Skeletal muscle satellite cell (primary cell): ENCODE measurements at regions not wholly inside any gene's neighbourhood (a gene's known extent, or its start where the extent isn't known, plus 50 kb on each side); places are given as distances from the start of the nearest gene placed in this dataset.

ENCODE experiments used
- H3K27me3 ChIP-seq: 2 replicates; pipeline ENCODE4 v1.7.0; 2013; ENCODE audit warnings: low read length; ENCODE audit not compliant: control insufficient read depth, insufficient read depth
- H3K36me3 ChIP-seq: 2 replicates; pipeline ENCODE4 v1.7.0; 2013; ENCODE audit warnings: mild to moderate bottlenecking, control low read depth, low read length; ENCODE audit not compliant: insufficient read depth
- H3K4me1 ChIP-seq: 2 replicates; pipeline ENCODE4 v1.7.0; 2013; ENCODE audit warnings: low read length; ENCODE audit not compliant: control insufficient read depth, insufficient read depth
- H3K4me2 ChIP-seq: 2 replicates; pipeline ENCODE4 v1.7.0; 2013; ENCODE audit warnings: mild to moderate bottlenecking, low read length
- H3K4me3 ChIP-seq: 2 replicates; pipeline ENCODE4 v1.7.0; 2013; ENCODE audit warnings: low read length
- H3K9ac ChIP-seq: 2 replicates; pipeline ENCODE4 v1.7.0; 2013; ENCODE audit warnings: mild to moderate bottlenecking, low read depth, low read length, moderate library complexity
- H3K9me3 ChIP-seq: replicated peaks from 2 replicates; pipeline ENCODE4 v1.7.0; 2013; ENCODE audit warnings: mild to moderate bottlenecking, control low read depth, low read length

- no peak overlapping the region for H3K9ac ChIP-seq
- H3K4me2 ChIP-seq: no peak overlapping the region
- no peaks in the 10 kb centered on the region for H3K27me3 ChIP-seq
- H3K4me3 ChIP-seq: no peak overlapping the region
- H3K4me1 ChIP-seq: no peaks in the 10 kb centered on the region
- H3K9me3 ChIP-seq: no peaks in the 10 kb centered on the region
- H3K36me3 ChIP-seq: no peaks in the 10 kb centered on the region
These were observed 225.7 kb downstream of the DPH6 start for GRCh38 chr15:35320158-35320780.

GRCh38 chr15:35319354-35319753 lies 226.6 kb downstream of the DPH6 start:
- H3K4me2 ChIP-seq: no peak overlapping the region
- no peaks in the 10 kb centered on the region for H3K4me1 ChIP-seq
- no peaks in the 10 kb centered on the region for H3K36me3 ChIP-seq
- no peaks in the 10 kb centered on the region for H3K27me3 ChIP-seq
- no peaks in the 10 kb centered on the region for H3K9me3 ChIP-seq
- no peak overlapping the region for H3K9ac ChIP-seq
- H3K4me3 ChIP-seq: no peak overlapping the region

GRCh38 chr15:35317217-35317616 lies 228.7 kb downstream of the DPH6 start:
- Histone ChIP-seq H3K4me2 (no peak overlapping the region), H3K4me1 (no peaks in the 10 kb centered on the region), H3K4me3 (no peak overlapping the region), H3K36me3 (no peaks in the 10 kb centered on the region), H3K9me3 (no peaks in the 10 kb centered on the region), H3K27me3 (no peaks in the 10 kb centered on the region), H3K9ac (no peak overlapping the region)

GRCh38 chr15:35312344-35312743 lies 227.2 kb upstream of the NANOGP8 start:
- no peak overlapping the region for H3K9ac ChIP-seq
- H3K4me3 ChIP-seq: no peak overlapping the region
- H3K4me2 ChIP-seq: no peak overlapping the region
- H3K27me3 ChIP-seq: no peaks in the 10 kb centered on the region
- H3K36me3 ChIP-seq: no peaks in the 10 kb centered on the region
- peaks cover 27% of the 10 kb centered on the region for H3K4me1 ChIP-seq
- H3K9me3 ChIP-seq: no peaks in the 10 kb centered on the region

- Histone ChIP-seq H3K36me3 (no peaks in the 10 kb centered on the region), H3K9ac (no peak overlapping the region), H3K27me3 (no peaks in the 10 kb centered on the region), H3K4me2 (no peak overlapping the region), H3K4me3 (no peak overlapping the region), H3K9me3 (no peaks in the 10 kb centered on the region), H3K4me1 (peaks cover 34% of the 10 kb centered on the region)
These were observed 226.5 kb upstream of the NANOGP8 start for GRCh38 chr15:35311615-35312014.

GRCh38 chr15:35309886-35310285 lies 224.8 kb upstream of the NANOGP8 start:
- no peaks in the 10 kb centered on the region for H3K9me3 ChIP-seq
- H3K9ac ChIP-seq: peak overlapping the region; percentile 76
- H3K4me3 ChIP-seq: no peak overlapping the region
- H3K27me3 ChIP-seq: no peaks in the 10 kb centered on the region
- no peaks in the 10 kb centered on the region for H3K36me3 ChIP-seq
- H3K4me2 ChIP-seq: peak overlapping the region; percentile 24
- peaks cover 51% of the 10 kb centered on the region for H3K4me1 ChIP-seq

GRCh38 chr15:35308802-35309201 lies 223.7 kb upstream of the NANOGP8 start:
- Histone ChIP-seq H3K4me2 (peak overlapping the region; percentile 24), H3K27me3 (no peaks in the 10 kb centered on the region), H3K4me3 (no peak overlapping the region), H3K9me3 (no peaks in the 10 kb centered on the region), H3K36me3 (no peaks in the 10 kb centered on the region), H3K9ac (peak overlapping the region; percentile 76), H3K4me1 (peaks cover 54% of the 10 kb centered on the region)

DNA sequence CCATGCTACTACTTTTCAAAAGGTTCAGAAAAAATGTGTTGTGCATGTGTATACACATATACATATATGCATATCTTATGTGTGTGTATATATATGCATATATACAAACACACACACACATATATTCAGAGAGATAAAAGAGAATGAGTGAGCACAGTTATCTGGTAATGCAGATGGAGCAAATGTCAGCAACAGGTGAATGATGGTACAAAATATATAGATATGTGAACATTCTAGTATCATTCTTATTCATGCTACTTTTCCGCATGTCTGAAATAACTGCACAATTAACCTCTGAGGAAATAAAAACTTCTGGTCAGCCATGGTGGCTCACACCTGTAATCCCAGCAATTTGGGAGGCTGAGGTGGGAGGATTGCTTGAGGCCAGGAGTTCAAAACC lies 222.6 kb upstream of the NANOGP8 start:
- peaks cover 54% of the 10 kb centered on the region for H3K4me1 ChIP-seq
- no peak overlapping the region for H3K4me2 ChIP-seq
- H3K4me3 ChIP-seq: no peak overlapping the region
- H3K9me3 ChIP-seq: no peaks in the 10 kb centered on the region
- H3K36me3 ChIP-seq: no peaks in the 10 kb centered on the region
- no peak overlapping the region for H3K9ac ChIP-seq
- no peaks in the 10 kb centered on the region for H3K27me3 ChIP-seq

- H3K9ac ChIP-seq: peak overlapping the region; percentile 51
These were observed 221.9 kb upstream of the NANOGP8 start for GRCh38 chr15:35307026-35307425.

GRCh38 chr15:35306361-35306981 lies 221.4 kb upstream of the NANOGP8 start:
- Histone ChIP-seq H3K4me3 (no peak overlapping the region), H3K36me3 (no peaks in the 10 kb centered on the region), H3K27me3 (no peaks in the 10 kb centered on the region), H3K9me3 (no peaks in the 10 kb centered on the region), H3K4me2 (peak overlapping the region; percentile 54), H3K9ac (peak overlapping the region; percentile 51), H3K4me1 (peaks cover 54% of the 10 kb centered on the region)

More at GRCh38 chr15:35307026-35307425, 221.9 kb upstream of the NANOGP8 start:
- peak overlapping the region; percentile 54 for H3K4me2 ChIP-seq
- H3K27me3 ChIP-seq: no peaks in the 10 kb centered on the region
- H3K4me3 ChIP-seq: no peak overlapping the region
- no peaks in the 10 kb centered on the region for H3K36me3 ChIP-seq
- H3K4me1 ChIP-seq: peaks cover 54% of the 10 kb centered on the region
- H3K9me3 ChIP-seq: no peaks in the 10 kb centered on the region

- Histone ChIP-seq H3K4me1 (peaks cover 54% of the 10 kb centered on the region), H3K9ac (peak overlapping the region; percentile 58), H3K4me3 (no peak overlapping the region), H3K9me3 (no peaks in the 10 kb centered on the region), H3K4me2 (peak overlapping the region; percentile 54), H3K27me3 (no peaks in the 10 kb centered on the region), H3K36me3 (no peaks in the 10 kb centered on the region)
These were observed 220.9 kb upstream of the NANOGP8 start for GRCh38 chr15:35305946-35306345.

GRCh38 chr15:35305031-35305550 lies 220.0 kb upstream of the NANOGP8 start:
- Histone ChIP-seq H3K27me3 (no peaks in the 10 kb centered on the region), H3K4me1 (peaks cover 49% of the 10 kb centered on the region), H3K36me3 (no peaks in the 10 kb centered on the region), H3K9ac (peak overlapping the region; percentile 58), H3K4me2 (peak overlapping the region; percentile 54), H3K9me3 (no peaks in the 10 kb centered on the region), H3K4me3 (no peak overlapping the region)
